ENCODE measurements at regions not wholly inside any gene's neighbourhood (a gene's known extent, or its start where the extent isn't known, plus 50 kb on each side); places are given as distances from the start of the nearest gene placed in this dataset.

DNA sequence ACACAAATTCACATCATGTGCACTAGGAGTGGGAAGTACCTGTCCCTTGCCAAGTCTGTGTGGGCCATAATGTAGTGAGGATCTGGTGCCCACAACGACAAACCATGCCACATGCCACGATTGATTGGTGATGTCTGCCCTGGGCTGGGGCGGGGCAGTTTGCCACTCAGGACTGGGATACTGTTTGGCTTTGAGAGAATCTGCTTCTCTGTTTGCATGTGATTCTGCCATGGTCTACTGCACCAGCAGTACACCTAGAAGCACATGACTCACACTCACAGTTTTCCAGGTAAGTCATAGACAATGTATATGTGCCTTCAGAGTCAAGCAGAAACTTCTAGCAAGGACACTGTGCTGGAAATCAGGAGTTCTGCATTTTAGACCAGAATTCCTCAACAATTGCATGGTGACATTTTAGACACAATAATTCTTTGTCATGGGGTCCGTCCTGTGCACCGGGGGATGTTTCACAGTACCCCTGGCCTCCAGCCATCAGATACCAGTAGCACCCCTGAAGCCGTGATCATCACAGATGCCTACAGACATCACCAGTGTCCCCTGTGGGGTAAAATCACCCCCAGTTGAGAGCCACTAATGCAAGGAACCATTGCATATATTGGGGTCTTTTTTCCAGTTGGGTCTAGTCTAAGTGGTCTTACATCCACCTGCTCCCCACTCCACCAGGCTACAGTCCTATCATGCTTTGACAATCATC, 278.3 kb downstream of the EIPR1 start:
- DNase-seq: no peak
- Mint-ChIP-seq H3K27ac (ENCODE audit: unreplicated experiment) (no peak overlapping the region), H3K9me3 (ENCODE audit: unreplicated experiment) (peaks cover 18% of the 10 kb centered on the region), H3K36me3 (ENCODE audit: unreplicated experiment) (peaks cover 9% of the 10 kb centered on the region), H3K27me3 (ENCODE audit: unreplicated experiment) (peaks cover 18% of the 10 kb centered on the region), H3K4me3 (ENCODE audit: unreplicated experiment) (no peak overlapping the region), H3K4me1 (ENCODE audit: low read depth, unreplicated experiment) (peaks cover 43% of the 10 kb centered on the region)
- no peak for TF ChIP-seq CTCF (IDR thresholded peaks at IDR 0.05; ENCODE audit: partially characterized antibody, unreplicated experiment)

DNA sequence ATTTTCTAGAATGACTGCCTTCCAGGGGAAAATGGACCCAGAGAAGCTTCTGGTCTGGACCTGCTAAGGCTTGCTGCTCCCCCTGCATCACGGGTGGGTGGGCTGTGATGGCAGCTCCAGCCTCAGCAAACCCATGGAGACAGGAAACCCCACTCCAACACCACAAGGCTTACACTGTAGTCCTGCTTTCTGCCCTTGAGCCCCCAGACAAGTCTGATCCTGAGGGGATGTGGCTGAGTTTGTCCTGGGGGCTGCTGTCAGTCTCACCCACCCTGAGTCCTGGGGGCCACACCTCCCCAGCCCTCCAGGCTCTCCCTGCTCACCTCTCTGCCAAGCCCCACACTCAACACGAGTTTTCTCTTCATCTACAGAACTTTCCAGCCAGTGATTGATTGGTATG, 279.4 kb downstream of the EIPR1 start:
- no peak overlapping the region for H3K27ac Mint-ChIP-seq (ENCODE audit: unreplicated experiment)
- H3K4me3 Mint-ChIP-seq (ENCODE audit: unreplicated experiment): no peak overlapping the region
- no peak for DNase-seq
- H3K27me3 Mint-ChIP-seq (ENCODE audit: unreplicated experiment): peaks cover 12% of the 10 kb centered on the region
- peaks cover 9% of the 10 kb centered on the region for H3K36me3 Mint-ChIP-seq (ENCODE audit: unreplicated experiment)
- no peak for TF ChIP-seq CTCF (IDR thresholded peaks at IDR 0.05; ENCODE audit: partially characterized antibody, unreplicated experiment)
- H3K4me1 Mint-ChIP-seq (ENCODE audit: low read depth, unreplicated experiment): peaks cover 32% of the 10 kb centered on the region
- peaks cover 18% of the 10 kb centered on the region for H3K9me3 Mint-ChIP-seq (ENCODE audit: unreplicated experiment)

DNA sequence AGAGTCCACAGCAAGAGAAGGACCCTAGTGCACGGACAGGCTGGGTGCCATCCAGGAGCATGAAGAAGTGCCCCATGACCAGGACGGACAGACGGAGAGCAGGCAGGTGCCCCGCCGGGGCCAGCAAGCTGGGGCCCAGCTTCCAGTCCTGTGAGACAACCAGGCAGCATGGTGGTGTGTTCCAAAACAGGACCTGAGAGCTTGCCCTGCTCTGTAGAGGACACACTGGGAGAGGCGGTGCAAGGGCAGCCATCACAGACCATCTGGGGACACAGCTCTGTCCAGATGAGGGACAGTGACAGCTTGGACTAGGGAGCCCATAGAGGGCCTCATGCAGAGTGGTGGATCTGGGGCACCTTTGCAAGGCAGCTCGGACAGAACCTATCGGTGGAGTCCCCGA, 279.8 kb downstream of the EIPR1 start:
- H3K4me3 Mint-ChIP-seq (ENCODE audit: unreplicated experiment): no peak overlapping the region
- peaks cover 9% of the 10 kb centered on the region for H3K36me3 Mint-ChIP-seq (ENCODE audit: unreplicated experiment)
- no peak for TF ChIP-seq CTCF (IDR thresholded peaks at IDR 0.05; ENCODE audit: partially characterized antibody, unreplicated experiment)
- no peak for DNase-seq
- H3K27me3 Mint-ChIP-seq (ENCODE audit: unreplicated experiment): peaks cover 11% of the 10 kb centered on the region
- peak overlapping the region; percentile 18 for H3K27ac Mint-ChIP-seq (ENCODE audit: unreplicated experiment)
- peaks cover 30% of the 10 kb centered on the region for H3K4me1 Mint-ChIP-seq (ENCODE audit: low read depth, unreplicated experiment)
- H3K9me3 Mint-ChIP-seq (ENCODE audit: unreplicated experiment): peaks cover 18% of the 10 kb centered on the region

- peaks cover 4% of the 10 kb centered on the region for H3K36me3 Mint-ChIP-seq (ENCODE audit: unreplicated experiment)
- peaks cover 12% of the 10 kb centered on the region for H3K4me1 Mint-ChIP-seq (ENCODE audit: low read depth, unreplicated experiment)
- TF ChIP-seq CTCF (IDR thresholded peaks at IDR 0.05; ENCODE audit: partially characterized antibody, unreplicated experiment): no peak
- no peak overlapping the region for H3K27ac Mint-ChIP-seq (ENCODE audit: unreplicated experiment)
- no peak for DNase-seq
- peaks cover 2% of the 10 kb centered on the region for H3K27me3 Mint-ChIP-seq (ENCODE audit: unreplicated experiment)
- peaks cover 8% of the 10 kb centered on the region for H3K9me3 Mint-ChIP-seq (ENCODE audit: unreplicated experiment)
- H3K4me3 Mint-ChIP-seq (ENCODE audit: unreplicated experiment): no peak overlapping the region
Observed at GRCh38 chr2:3094999-3095958, 282.3 kb downstream of the EIPR1 start.

DNA sequence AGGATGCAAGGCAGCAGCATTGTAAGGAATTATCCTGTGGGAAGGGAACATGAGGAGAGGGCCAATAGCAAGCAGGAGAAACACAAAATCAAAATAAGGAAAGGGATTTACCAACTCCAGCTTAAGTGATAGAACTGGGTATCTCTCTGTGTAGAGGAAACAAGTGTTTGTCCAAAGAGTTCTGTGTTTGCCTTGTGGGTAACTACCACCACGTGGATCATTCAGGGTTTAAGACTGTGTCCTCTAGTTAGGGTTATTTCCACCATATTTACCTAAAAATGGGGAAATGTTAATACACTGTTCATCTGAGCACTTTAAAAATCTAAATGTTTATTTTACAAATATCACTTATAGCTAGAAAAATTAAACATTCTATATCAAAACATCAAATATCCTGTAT, 283.3 kb downstream of the EIPR1 start:
- Mint-ChIP-seq H3K27ac (ENCODE audit: unreplicated experiment) (no peak overlapping the region), H3K27me3 (ENCODE audit: unreplicated experiment) (peaks cover 2% of the 10 kb centered on the region), H3K4me1 (ENCODE audit: low read depth, unreplicated experiment) (peaks cover 8% of the 10 kb centered on the region), H3K9me3 (ENCODE audit: unreplicated experiment) (peaks cover 4% of the 10 kb centered on the region), H3K36me3 (ENCODE audit: unreplicated experiment) (no peaks in the 10 kb centered on the region), H3K4me3 (ENCODE audit: unreplicated experiment) (no peak overlapping the region)
- DNase-seq: no peak
- TF ChIP-seq CTCF (IDR thresholded peaks at IDR 0.05; ENCODE audit: partially characterized antibody, unreplicated experiment): no peak

All from glutamatergic neuron (in vitro differentiated cells).